ENCODE measurements at regions not wholly inside any gene's neighbourhood (a gene's known extent, or its start where the extent isn't known, plus 50 kb on each side); places are given as distances from the start of the nearest gene placed in this dataset.

- Histone ChIP-seq H3K4me3 (ENCODE audit: low read depth, low read length) (no peak overlapping the region), H3K4me1 (peaks cover 34% of the 10 kb centered on the region), H3K9me3 (no peaks in the 10 kb centered on the region), H3K27me3 (no peaks in the 10 kb centered on the region), H3K36me3 (no peaks in the 10 kb centered on the region)
- DNase-seq: no peak
- TF ChIP-seq CTCF (IDR thresholded peaks at IDR 0.05; ENCODE audit: low read depth, low read length): no peak
Observed at GRCh38 chr1:221169447-221169889, 290.2 kb downstream of the HLX start.

- no peak for DNase-seq
- peaks cover 32% of the 10 kb centered on the region for H3K4me1 ChIP-seq
- H3K9me3 ChIP-seq: no peaks in the 10 kb centered on the region
- H3K36me3 ChIP-seq: no peaks in the 10 kb centered on the region
- TF ChIP-seq CTCF (IDR thresholded peaks at IDR 0.05; ENCODE audit: low read depth, low read length): no peak
- no peaks in the 10 kb centered on the region for H3K27me3 ChIP-seq
- H3K4me3 ChIP-seq (ENCODE audit: low read depth, low read length): no peak overlapping the region
Observed at GRCh38 chr1:221170171-221170570, 290.9 kb downstream of the HLX start.

- Histone ChIP-seq H3K4me1 (peaks cover 19% of the 10 kb centered on the region), H3K4me3 (ENCODE audit: low read depth, low read length) (no peak overlapping the region), H3K36me3 (no peaks in the 10 kb centered on the region), H3K27me3 (no peaks in the 10 kb centered on the region), H3K9me3 (no peaks in the 10 kb centered on the region)
- TF ChIP-seq CTCF (IDR thresholded peaks at IDR 0.05; ENCODE audit: low read depth, low read length): no peak
- DNase-seq: no peak
Observed at GRCh38 chr1:221171768-221172167, 292.5 kb downstream of the HLX start.

- DNase-seq: no peak
- no peaks in the 10 kb centered on the region for H3K36me3 ChIP-seq
- no peaks in the 10 kb centered on the region for H3K27me3 ChIP-seq
- TF ChIP-seq CTCF (IDR thresholded peaks at IDR 0.05; ENCODE audit: low read depth, low read length): no peak
- H3K4me3 ChIP-seq (ENCODE audit: low read depth, low read length): no peak overlapping the region
- H3K9me3 ChIP-seq: no peaks in the 10 kb centered on the region
- H3K4me1 ChIP-seq: peaks cover 12% of the 10 kb centered on the region
Observed at GRCh38 chr1:221172841-221173240, 293.6 kb downstream of the HLX start.

GRCh38 chr1:221174330-221174993 lies 295.2 kb downstream of the HLX start:
- peak; percentile 65 for DNase-seq
- Histone ChIP-seq H3K4me3 (ENCODE audit: low read depth, low read length) (no peak overlapping the region), H3K4me1 (peaks cover 10% of the 10 kb centered on the region), H3K27me3 (no peaks in the 10 kb centered on the region), H3K9me3 (no peaks in the 10 kb centered on the region), H3K36me3 (no peaks in the 10 kb centered on the region)
- TF ChIP-seq CTCF (IDR thresholded peaks at IDR 0.05; ENCODE audit: low read depth, low read length): peak; percentile 57

- Histone ChIP-seq H3K27me3 (no peaks in the 10 kb centered on the region), H3K36me3 (no peaks in the 10 kb centered on the region), H3K4me3 (ENCODE audit: low read depth, low read length) (no peak overlapping the region), H3K9me3 (no peaks in the 10 kb centered on the region), H3K4me1 (peaks cover 5% of the 10 kb centered on the region; the same call in 1 of the 2 replicates)
- no peak for DNase-seq
- no peak for TF ChIP-seq CTCF (IDR thresholded peaks at IDR 0.05; ENCODE audit: low read depth, low read length)
Observed at GRCh38 chr1:221175249-221175648, 296.0 kb downstream of the HLX start.
